IMR-90 (cell line): ENCODE measurements at regions not wholly inside any gene's neighbourhood (a gene's known extent, or its start where the extent isn't known, plus 50 kb on each side); places are given as distances from the start of the nearest gene placed in this dataset.

Source experiments
- ATAC-seq: fragments of 200-7000 bp; cut with Tn5 transposase; 2 replicates; pipeline ENCODE4 v1.9.1; 2020; ENCODE audit warnings: low read depth, mild to moderate bottlenecking, moderate library complexity
- BruUV-seq: library from RNA; stranded (reverse); fragments of 400-500 nt; replicated peaks from 2 replicates; lab custom pipeline; 2021; lab: Mats Ljungman, UMichigan
- CTCF ChIA-PET: fragments of 300-600 bp; formaldehyde crosslinking; extraction: SDS; loops from one replicate; lab custom pipeline; 2021; ENCODE audit warnings: antibody characterized with exemption; lab: Yijun Ruan, JAX
- POLR2A ChIA-PET: fragments of 300-600 bp; sonication (Branson Sonifier 250); formaldehyde crosslinking; loops from one replicate; lab custom pipeline; 2022; ENCODE audit warnings: antibody characterized with exemption; ENCODE audit not compliant: unreplicated experiment; lab: Charles Lee
- DNase-seq: peaks from one replicate; pipeline ENCODE4 v3.0.0; 2013
- H2AFZ ChIP-seq: replicated peaks from 2 replicates; pipeline ENCODE3; 2013; ENCODE audit warnings: low read length, mild to moderate bottlenecking; ENCODE audit not compliant: poor library complexity
- H2AK5ac ChIP-seq: 2 replicates; pipeline ENCODE4 v1.6.1; 2013; ENCODE audit warnings: low read depth, low read length, inconsistent platforms
- H2AK9ac ChIP-seq: replicated peaks from 2 replicates; pipeline ENCODE3; 2013; ENCODE audit warnings: mild to moderate bottlenecking, low read depth, low read length, moderate library complexity; ENCODE audit not compliant: poor library complexity
- H2BK120ac ChIP-seq: 2 replicates; pipeline ENCODE4 v1.6.1; 2013; ENCODE audit warnings: low read depth, low read length, inconsistent platforms
- H2BK15ac ChIP-seq: 3 replicates; pipeline ENCODE4 v1.6.1; 2013; ENCODE audit warnings: low read depth, low read length, inconsistent platforms
- H2BK20ac ChIP-seq: 2 replicates; pipeline ENCODE4 v1.6.1; 2013; ENCODE audit warnings: low read depth, mild to moderate bottlenecking, inconsistent platforms, low read length, moderate library complexity
- H2BK5ac ChIP-seq: 2 replicates; pipeline ENCODE4 v1.6.1; 2013; ENCODE audit warnings: mild to moderate bottlenecking, low read depth, low read length, inconsistent platforms; ENCODE audit not compliant: poor library complexity, severe bottlenecking
- H3K14ac ChIP-seq: replicated peaks from 2 replicates; pipeline ENCODE4 v1.6.1; 2013; ENCODE audit warnings: low read depth, low read length, inconsistent platforms
- H3K18ac ChIP-seq: 2 replicates; pipeline ENCODE4 v1.6.1; 2013; ENCODE audit warnings: low read depth, low read length, control low read depth
- H3K23ac ChIP-seq: 2 replicates; pipeline ENCODE4 v1.6.1; 2013; ENCODE audit warnings: low read depth, low read length, inconsistent platforms
- H3K27ac ChIP-seq: 2 replicates; pipeline ENCODE4 v1.5.1; 2013; ENCODE audit warnings: mild to moderate bottlenecking, control low read depth, low read length; ENCODE audit not compliant: insufficient read depth
- H3K27me3 ChIP-seq: 2 replicates; pipeline ENCODE4 v1.6.1; 2013; ENCODE audit warnings: low read length; ENCODE audit not compliant: control insufficient read depth, insufficient read depth
- H3K36me3 ChIP-seq: 2 replicates; pipeline ENCODE4 v1.6.1; 2013; ENCODE audit warnings: low read length, mixed read lengths; ENCODE audit not compliant: control insufficient read depth, insufficient read depth
- H3K4ac ChIP-seq: 2 replicates; pipeline ENCODE4 v1.6.1; 2013; ENCODE audit warnings: low read depth, low read length, inconsistent platforms
- H3K4me1 ChIP-seq: 2 replicates; pipeline ENCODE4 v1.6.1; 2013; ENCODE audit warnings: low read length, mixed read lengths; ENCODE audit not compliant: control insufficient read depth, insufficient read depth
- H3K4me2 ChIP-seq: 2 replicates; pipeline ENCODE4 v1.6.1; 2013; ENCODE audit warnings: low read depth, mild to moderate bottlenecking, control low read depth, low read length, moderate library complexity
- H3K4me3 ChIP-seq: 2 replicates; pipeline ENCODE4 v1.5.1; 2013; ENCODE audit warnings: low read depth, mild to moderate bottlenecking, control low read depth, low read length, moderate library complexity; ENCODE audit not compliant: insufficient read depth
- H3K56ac ChIP-seq: 2 replicates; pipeline ENCODE4 v1.6.1; 2013; ENCODE audit warnings: low read length, inconsistent platforms; ENCODE audit not compliant: insufficient read depth; ENCODE audit errors: extremely low read depth
- H3K79me1 ChIP-seq, 2 experiments: 2 replicates each; pipeline ENCODE4 v1.6.1; 2013; ENCODE audit warnings: low read length in 2 of 2, inconsistent platforms in 1 of 2, low read depth in 1 of 2
- H3K9ac ChIP-seq: 2 replicates; pipeline ENCODE4 v1.6.1; 2013; ENCODE audit warnings: low read depth, low read length, control low read depth
- H3K9me1 ChIP-seq: 2 replicates; pipeline ENCODE4 v1.6.1; 2013; ENCODE audit warnings: low read length, inconsistent platforms; ENCODE audit not compliant: insufficient read depth
- H3K9me3 ChIP-seq: 2 replicates; pipeline ENCODE4 v1.6.1; 2013; ENCODE audit warnings: low read length; ENCODE audit not compliant: control insufficient read depth, insufficient read depth
- H4K20me1 ChIP-seq: 2 replicates; pipeline ENCODE4 v1.6.1; 2013; ENCODE audit warnings: low read length, inconsistent platforms; ENCODE audit not compliant: insufficient read depth
- H4K5ac ChIP-seq: 2 replicates; pipeline ENCODE4 v1.6.1; 2013; ENCODE audit warnings: mild to moderate bottlenecking, low read depth, low read length, control low read depth
- H4K8ac ChIP-seq, 2 experiments: 2 replicates each; pipeline ENCODE4 v1.6.1; 2013; ENCODE audit warnings: low read depth in 2 of 2, low read length in 2 of 2, control low read depth in 1 of 2, inconsistent platforms in 1 of 2
- H4K91ac ChIP-seq: 2 replicates; pipeline ENCODE4 v1.6.1; 2013; ENCODE audit warnings: low read depth, low read length, inconsistent platforms; ENCODE audit not compliant: insufficient read depth
- CEBPB ChIP-seq: IDR thresholded peaks from 2 replicates; pipeline ENCODE4 v1.6.1; 2012; ENCODE audit warnings: low read depth, low read length, improper control_type of control experiment
- CHD1 ChIP-seq: IDR thresholded peaks from 2 replicates; pipeline ENCODE4 v1.6.1; 2012; ENCODE audit warnings: low read depth, low read length, improper control_type of control experiment
- CTCF ChIP-seq: conservative IDR thresholded peaks from 2 replicates; pipeline ENCODE4 v1.5.1; 2012; ENCODE audit warnings: mild to moderate bottlenecking, low read depth, low read length, improper control_type of control experiment
- FOS ChIP-seq: fragments of 150-350 bp; IDR thresholded peaks from 2 replicates; pipeline ENCODE4 v1.6.1; 2016; ENCODE audit warnings: low read depth, low read length
- MAFK ChIP-seq: IDR thresholded peaks from 2 replicates; pipeline ENCODE4 v1.6.1; 2012; ENCODE audit warnings: low read depth, low read length, improper control_type of control experiment
- MAZ ChIP-seq: IDR thresholded peaks from 2 replicates; pipeline ENCODE4 v1.6.1; 2012; ENCODE audit warnings: low read depth, mild to moderate bottlenecking, low read length, improper control_type of control experiment, moderate library complexity, borderline replicate concordance
- NFE2L2 ChIP-seq: fragments of 150-350 bp; IDR thresholded peaks from 2 replicates; pipeline ENCODE4 v1.6.1; 2016; ENCODE audit warnings: low read depth, mild to moderate bottlenecking, low read length
- POLR2A ChIP-seq: IDR thresholded peaks from 2 replicates; pipeline ENCODE4 v1.6.1; 2012; ENCODE audit warnings: mild to moderate bottlenecking, low read depth, low read length
- RAD21 ChIP-seq: IDR thresholded peaks from 2 replicates; pipeline ENCODE4 v1.6.1; 2012; ENCODE audit warnings: low read length, improper control_type of control experiment
- RFX5 ChIP-seq: IDR thresholded peaks from 2 replicates; pipeline ENCODE4 v1.8.0; 2012; ENCODE audit warnings: low read depth, mild to moderate bottlenecking, low read length, moderate library complexity
- SMC3 ChIP-seq: fragments of 150-350 bp; IDR thresholded peaks from 2 replicates; pipeline ENCODE4 v1.6.1; 2016; ENCODE audit warnings: low read depth, mild to moderate bottlenecking, antibody characterized with exemption, low read length, moderate library complexity
- WGBS, 2 experiments: methylation state at CpG; one replicate each; pipeline versions ENCODE4 v1.1.5 to v1.1.7; 2013; ENCODE audit warnings: missing lambda C conversion rate in 2 of 2; ENCODE audit not compliant: insufficient read length in 1 of 2; ENCODE audit errors: extremely low coverage in 2 of 2; 5-methylcytosine and 5-hydroxymethylcytosine counted together
- dilution Hi-C: fragments of 300-500 bp; cut with HindIII; formaldehyde crosslinking; loops from one replicate; pipeline ENCODE4 v1.14.3; 2018; ENCODE audit warnings: low sequenced_read_pairs; ENCODE audit not compliant: unreplicated experiment
- in situ Hi-C: fragments of 300-500 bp; cut with MboI; formaldehyde crosslinking; loops from 3 replicates; pipeline ENCODE4 v1.14.3; 2019; ENCODE audit warnings: low sequenced_read_pairs, inconsistent platforms, mixed read lengths
- intact Hi-C: fragments of 100-400 bp; cut with micrococcal nuclease; formaldehyde crosslinking; loops from 2 replicates; pipeline ENCODE4 v1.10.0; 2022
- TF ChIP-seq, protein P1 (sequence below): fragments of 150-350 bp; IDR thresholded peaks from 2 replicates; pipeline ENCODE4 v1.6.1; 2017; ENCODE audit warnings: mild to moderate bottlenecking, antibody characterized with exemption, low read length, low read depth

GRCh38 chr7:33753881-33754525, 151.3 kb upstream of the BMPER start (continued):
- no peak for TF ChIP-seq RAD21

DNA sequence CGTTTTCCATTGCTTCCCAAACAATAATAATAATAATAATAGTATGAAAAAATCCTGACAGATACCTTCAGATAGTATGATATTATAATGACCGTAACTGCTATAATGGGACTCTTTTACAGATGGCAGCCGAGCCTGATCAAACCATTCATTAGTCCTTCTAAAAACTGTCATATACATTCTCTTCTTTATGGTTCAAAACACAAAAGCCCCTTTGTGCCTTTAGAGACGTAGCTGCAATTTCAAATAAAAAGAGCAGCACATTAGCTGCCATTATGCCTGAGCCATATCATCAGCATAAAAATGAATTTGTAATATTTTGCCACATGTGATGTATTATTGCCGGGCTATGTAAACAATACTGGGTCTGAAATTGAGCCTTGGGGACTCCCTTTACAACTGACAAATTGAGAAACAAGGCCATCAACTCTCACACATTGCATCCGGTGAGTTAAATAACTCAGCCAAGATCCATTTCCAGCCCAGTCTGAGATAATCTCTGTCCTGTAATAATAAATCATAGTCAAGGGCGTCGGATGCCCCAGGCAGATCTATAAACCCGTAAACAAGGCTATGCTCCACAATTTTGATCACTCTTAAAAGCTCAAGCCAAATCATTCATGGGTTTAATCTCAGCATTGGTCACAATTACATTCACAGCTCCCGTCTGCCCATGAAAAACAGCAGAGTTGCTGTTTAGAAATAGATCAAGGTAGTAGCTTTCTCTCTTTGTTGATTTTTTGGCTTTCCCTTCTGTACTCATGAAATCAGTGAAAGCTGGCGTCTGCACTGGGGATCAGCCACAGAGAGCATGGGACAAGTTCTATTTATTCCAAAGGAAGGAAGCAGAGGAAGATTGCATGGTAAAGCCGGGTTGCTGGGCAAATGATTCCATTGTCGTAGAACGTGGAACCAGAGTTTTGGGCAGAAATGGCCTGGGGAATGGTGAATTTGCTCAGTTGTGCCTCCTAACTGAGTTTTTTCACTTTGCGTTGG, 150.1 kb upstream of the BMPER start:
- H2BK120ac ChIP-seq: peak overlapping the region; percentile 16; the same call in 1 of the 2 replicates
- no peak overlapping the region for H2AK5ac ChIP-seq
- WGBS, 2 experiments: 93% methylated on average over 3 of the region's 15 CpGs; no CpG with 5 or more reads in 1 of the 2 experiments
- H3K27ac ChIP-seq: no peak overlapping the region
- no peak for DNase-seq
- H3K27me3 ChIP-seq: no peaks in the 10 kb centered on the region
- no peak overlapping the region for H3K4me3 ChIP-seq
- peak overlapping the region; percentile 12; the same call in 1 of the 2 replicates for H3K18ac ChIP-seq
- no peak overlapping the region for H4K5ac ChIP-seq
- no peak for ATAC-seq
- H3K36me3 ChIP-seq: no peaks in the 10 kb centered on the region
- H4K20me1 ChIP-seq: no peaks in the 10 kb centered on the region
- H3K79me1 ChIP-seq: no peaks in the 10 kb centered on the region
- H2AK9ac ChIP-seq: no peak overlapping the region
- H2BK5ac ChIP-seq: no peak overlapping the region
- H2BK20ac ChIP-seq: 0 out of 2 replicates have a peak overlapping the region, but pooled peaks have one; percentile 22
- H3K14ac ChIP-seq: no peak overlapping the region
- H3K9me1 ChIP-seq: peaks cover 5% of the 10 kb centered on the region; the same call in 1 of the 2 replicates
- ChIA-PET POLR2A (no interaction called here), CTCF (interaction anchor here (0.6 to 1.1 kb wide), 2 partner anchors 178 to 438 kb away, joined by 3 to 6 read pairs; no protein-coding TSS in a partner anchor)
- no peak overlapping the region for H3K4ac ChIP-seq
- no peak overlapping the region for H3K56ac ChIP-seq
- no peak overlapping the region for H3K4me2 ChIP-seq
- BruUV-seq: no TSS peak
- no peak overlapping the region for H3K23ac ChIP-seq
- peaks cover 12% of the 10 kb centered on the region for H3K4me1 ChIP-seq
- H4K91ac ChIP-seq: no peak overlapping the region; the same call in 1 of the 2 replicates
- no peaks in the 10 kb centered on the region for H3K9me3 ChIP-seq
- dilution Hi-C loops (no loop called here), in situ Hi-C loops (no loop called here), intact Hi-C loops (loop anchor here (5.0 to 10.0 kb wide), 5 partner anchors 147 to 570 kb away; no protein-coding TSS in a partner anchor)
- no peak overlapping the region for H3K9ac ChIP-seq
- H2BK15ac ChIP-seq: peak overlapping the region; percentile 70; the same call in 1 of the 3 replicates
- H4K8ac ChIP-seq: no peak overlapping the region
- no peak overlapping the region for H2AFZ ChIP-seq
- TF ChIP-seq RAD21 (no peak), CHD1 (no peak), NFE2L2 (no peak), RFX5 (no peak), POLR2A (no peak), MAZ (no peak), CEBPB (no peak), SMC3 (no peak), CTCF (no peak), FOS (no peak), MAFK (no peak)
- TF ChIP-seq, protein P1, sequence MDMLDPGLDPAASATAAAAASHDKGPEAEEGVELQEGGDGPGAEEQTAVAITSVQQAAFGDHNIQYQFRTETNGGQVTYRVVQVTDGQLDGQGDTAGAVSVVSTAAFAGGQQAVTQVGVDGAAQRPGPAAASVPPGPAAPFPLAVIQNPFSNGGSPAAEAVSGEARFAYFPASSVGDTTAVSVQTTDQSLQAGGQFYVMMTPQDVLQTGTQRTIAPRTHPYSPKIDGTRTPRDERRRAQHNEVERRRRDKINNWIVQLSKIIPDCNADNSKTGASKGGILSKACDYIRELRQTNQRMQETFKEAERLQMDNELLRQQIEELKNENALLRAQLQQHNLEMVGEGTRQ: no peak
